H1 (cell line): ENCODE measurements at regions not wholly inside any gene's neighbourhood (a gene's known extent, or its start where the extent isn't known, plus 50 kb on each side); places are given as distances from the start of the nearest gene placed in this dataset.

Source experiments
- POLR2AphosphoS5 ChIP-seq: IDR thresholded peaks from 2 replicates; pipeline ENCODE4 v1.6.1; 2011; ENCODE audit warnings: low read depth, low read length
- TAF1 ChIP-seq: IDR thresholded peaks from 2 replicates; pipeline ENCODE4 v1.6.1; 2011; ENCODE audit warnings: mild to moderate bottlenecking, low read depth, low read length
- USF2 ChIP-seq: IDR thresholded peaks from 2 replicates; pipeline ENCODE4 v1.6.1; 2011; ENCODE audit warnings: low read length, improper control_type of control experiment
- ZNF274 ChIP-seq: IDR thresholded peaks from 2 replicates; pipeline ENCODE4 v1.7.0; 2012; ENCODE audit warnings: low read length, borderline replicate concordance; ENCODE audit errors: extremely low read depth
- TF ChIP-seq, protein P1 (sequence below), 3 experiments: IDR thresholded peaks; 1 replicate in 2 of 3; 2 replicates in 1 of 3; pipeline versions ENCODE4 v1.5.1 to v1.6.1; 2011; ENCODE audit warnings: low read length in 3 of 3, mild to moderate bottlenecking in 3 of 3, inconsistent platforms in 2 of 3, low read depth in 1 of 3, moderate library complexity in 1 of 3; ENCODE audit not compliant: insufficient read depth in 1 of 3; ENCODE audit errors: control extremely low read depth in 1 of 3

DNA sequence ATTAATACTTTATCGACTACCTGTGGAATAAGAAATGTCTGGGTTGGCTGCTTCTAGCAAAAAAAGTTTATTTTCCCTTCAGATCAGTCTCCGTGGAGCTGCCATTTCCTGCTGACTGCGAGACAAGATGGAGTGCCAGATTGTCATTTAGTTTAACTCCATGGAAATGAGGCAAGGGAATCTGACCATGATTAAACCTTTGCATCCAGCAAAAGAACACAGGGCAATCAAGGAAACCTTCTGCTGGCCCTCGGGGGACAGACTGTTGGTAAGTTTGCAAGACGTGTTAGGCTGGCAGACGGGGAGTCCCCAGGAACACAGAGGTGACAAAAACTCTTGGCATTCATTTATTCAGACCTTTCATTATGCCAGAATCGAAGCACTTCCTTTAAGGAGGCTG is 52.2 kb upstream of the SPACA1 start:
- TF ChIP-seq, protein P1, sequence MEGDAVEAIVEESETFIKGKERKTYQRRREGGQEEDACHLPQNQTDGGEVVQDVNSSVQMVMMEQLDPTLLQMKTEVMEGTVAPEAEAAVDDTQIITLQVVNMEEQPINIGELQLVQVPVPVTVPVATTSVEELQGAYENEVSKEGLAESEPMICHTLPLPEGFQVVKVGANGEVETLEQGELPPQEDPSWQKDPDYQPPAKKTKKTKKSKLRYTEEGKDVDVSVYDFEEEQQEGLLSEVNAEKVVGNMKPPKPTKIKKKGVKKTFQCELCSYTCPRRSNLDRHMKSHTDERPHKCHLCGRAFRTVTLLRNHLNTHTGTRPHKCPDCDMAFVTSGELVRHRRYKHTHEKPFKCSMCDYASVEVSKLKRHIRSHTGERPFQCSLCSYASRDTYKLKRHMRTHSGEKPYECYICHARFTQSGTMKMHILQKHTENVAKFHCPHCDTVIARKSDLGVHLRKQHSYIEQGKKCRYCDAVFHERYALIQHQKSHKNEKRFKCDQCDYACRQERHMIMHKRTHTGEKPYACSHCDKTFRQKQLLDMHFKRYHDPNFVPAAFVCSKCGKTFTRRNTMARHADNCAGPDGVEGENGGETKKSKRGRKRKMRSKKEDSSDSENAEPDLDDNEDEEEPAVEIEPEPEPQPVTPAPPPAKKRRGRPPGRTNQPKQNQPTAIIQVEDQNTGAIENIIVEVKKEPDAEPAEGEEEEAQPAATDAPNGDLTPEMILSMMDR (IDR thresholded peaks at IDR 0.05; ENCODE audit: control extremely low read depth in 1 of 3, insufficient read depth in 1 of 3, low read depth in 1 of 3, low read length in 3 of 3) = no peak
- no peak for TF ChIP-seq POLR2AphosphoS5
- no peak for TF ChIP-seq ZNF274
- no peak for TF ChIP-seq TAF1
- TF ChIP-seq USF2 = no peak
